ENCODE measurements at regions not wholly inside any gene's neighbourhood (a gene's known extent, or its start where the extent isn't known, plus 50 kb on each side); places are given as distances from the start of the nearest gene placed in this dataset.

- TF ChIP-seq CTCF (IDR thresholded peaks at IDR 0.05) (no peak), EZH2 (IDR thresholded peaks at IDR 0.05; ENCODE audit: borderline replicate concordance, insufficient read depth, low read depth, low read length, poor library complexity, severe bottlenecking) (no peak)
Observed at GRCh38 chr7:91771394-91771793, 109.1 kb downstream of the MTERF1 start.
